GM12874 (cell line): ENCODE measurements at regions not wholly inside any gene's neighbourhood (a gene's known extent, or its start where the extent isn't known, plus 50 kb on each side); places are given as distances from the start of the nearest gene placed in this dataset.

Experiments used
- TF ChIP-seq, protein P1 (sequence below): IDR thresholded peaks from 2 replicates; pipeline ENCODE4 v1.5.1; 2011; ENCODE audit warnings: low read depth, mild to moderate bottlenecking, control low read depth, low read length, moderate library complexity; ENCODE audit not compliant: insufficient read depth

DNA sequence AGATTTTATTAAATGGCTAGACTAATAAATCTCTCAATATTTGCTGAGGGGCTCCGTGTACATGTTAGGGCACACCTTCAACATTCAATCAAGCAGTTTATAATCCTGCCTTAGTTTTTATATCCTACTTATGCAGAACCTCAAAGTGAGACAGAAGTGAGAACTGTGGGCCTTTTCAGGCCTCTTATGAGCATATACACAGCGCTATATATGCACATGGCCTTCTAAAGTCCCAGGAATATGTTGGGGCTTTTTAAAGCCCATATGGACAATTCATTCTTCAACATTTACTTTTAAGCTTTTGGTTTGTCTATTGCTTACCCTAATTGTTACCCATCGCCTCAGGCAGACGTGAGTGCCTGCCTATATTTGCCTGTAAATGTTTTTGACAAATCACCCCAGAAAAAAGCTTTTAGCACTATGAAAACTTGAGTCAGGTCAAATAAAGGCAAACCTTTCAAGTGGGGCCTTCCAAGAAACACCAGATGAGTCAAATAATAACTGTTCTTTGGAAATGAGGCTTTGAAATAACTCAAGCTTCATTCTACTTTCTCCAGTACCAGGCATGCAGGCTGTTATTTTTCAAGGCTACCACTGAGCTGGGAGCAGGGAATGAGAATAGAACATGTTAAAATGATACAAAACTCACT is 58.2 kb downstream of the ESM1 start:
- TF ChIP-seq, protein P1, sequence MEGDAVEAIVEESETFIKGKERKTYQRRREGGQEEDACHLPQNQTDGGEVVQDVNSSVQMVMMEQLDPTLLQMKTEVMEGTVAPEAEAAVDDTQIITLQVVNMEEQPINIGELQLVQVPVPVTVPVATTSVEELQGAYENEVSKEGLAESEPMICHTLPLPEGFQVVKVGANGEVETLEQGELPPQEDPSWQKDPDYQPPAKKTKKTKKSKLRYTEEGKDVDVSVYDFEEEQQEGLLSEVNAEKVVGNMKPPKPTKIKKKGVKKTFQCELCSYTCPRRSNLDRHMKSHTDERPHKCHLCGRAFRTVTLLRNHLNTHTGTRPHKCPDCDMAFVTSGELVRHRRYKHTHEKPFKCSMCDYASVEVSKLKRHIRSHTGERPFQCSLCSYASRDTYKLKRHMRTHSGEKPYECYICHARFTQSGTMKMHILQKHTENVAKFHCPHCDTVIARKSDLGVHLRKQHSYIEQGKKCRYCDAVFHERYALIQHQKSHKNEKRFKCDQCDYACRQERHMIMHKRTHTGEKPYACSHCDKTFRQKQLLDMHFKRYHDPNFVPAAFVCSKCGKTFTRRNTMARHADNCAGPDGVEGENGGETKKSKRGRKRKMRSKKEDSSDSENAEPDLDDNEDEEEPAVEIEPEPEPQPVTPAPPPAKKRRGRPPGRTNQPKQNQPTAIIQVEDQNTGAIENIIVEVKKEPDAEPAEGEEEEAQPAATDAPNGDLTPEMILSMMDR: no peak

DNA sequence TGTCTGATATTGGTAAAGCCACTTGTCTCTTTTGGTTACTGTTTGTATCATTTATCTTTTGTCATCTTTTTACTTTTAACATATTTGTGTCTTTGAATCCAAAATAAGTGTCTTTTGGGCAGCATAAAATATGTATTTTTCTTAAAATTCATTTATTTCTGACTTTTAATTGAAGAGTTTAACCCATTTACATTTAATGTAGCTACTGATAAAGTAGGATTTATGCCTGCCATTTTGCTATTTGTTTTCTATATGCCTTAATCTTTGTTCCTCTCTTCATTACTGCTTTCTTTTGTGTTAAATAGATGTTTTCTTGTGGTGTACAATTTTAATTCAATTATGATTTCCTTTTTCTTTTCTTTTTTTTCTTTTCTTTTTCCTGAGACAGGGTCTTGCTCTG is 60.9 kb downstream of the ESM1 start:
- TF ChIP-seq, protein P1: no peak

DNA sequence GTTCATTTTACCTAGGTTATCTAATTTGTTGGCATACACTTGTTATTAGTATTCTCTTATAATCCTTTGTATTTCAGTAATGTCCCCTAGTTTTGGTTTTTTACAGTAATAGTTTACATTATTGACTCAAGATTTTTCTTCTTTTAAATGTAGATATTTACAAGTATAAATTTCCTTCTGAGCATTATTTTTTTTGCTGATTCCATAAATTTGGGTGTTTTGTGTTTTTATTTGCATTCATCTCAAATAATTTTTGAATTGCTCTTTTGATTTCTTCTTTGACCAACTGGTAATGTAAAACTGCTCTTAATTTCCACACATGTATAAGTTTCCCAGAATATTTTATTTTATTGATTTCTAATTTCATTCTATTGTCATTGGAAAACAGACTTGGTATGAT is 68.1 kb downstream of the ESM1 start:
- TF ChIP-seq, protein P1: no peak

DNA sequence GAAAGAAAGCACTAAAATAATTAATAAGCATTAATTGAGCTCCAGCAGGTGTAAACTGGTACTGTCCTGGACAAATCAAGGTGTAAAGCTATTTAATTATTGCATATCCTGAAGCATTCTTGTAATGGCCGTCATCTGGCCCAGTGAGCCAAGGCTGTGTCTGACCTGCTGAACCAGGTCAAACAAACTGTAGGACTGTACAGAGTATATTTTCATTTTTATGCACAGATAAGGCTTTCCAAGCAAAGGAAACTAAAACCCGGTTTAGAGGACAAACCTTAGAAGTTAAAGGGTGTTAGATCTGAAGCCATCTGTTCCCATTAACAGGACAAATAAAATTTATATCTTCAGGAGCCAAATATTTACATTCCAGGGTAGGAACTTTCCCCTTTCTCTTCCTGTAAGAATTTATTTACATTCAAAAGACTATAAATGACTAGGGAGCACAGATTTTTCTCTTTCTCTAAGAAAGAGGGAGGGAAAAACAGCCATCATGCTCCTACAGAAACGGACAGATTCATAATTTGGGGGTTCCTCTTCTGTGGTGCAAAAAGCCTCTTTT is 69.8 kb downstream of the ESM1 start:
- TF ChIP-seq, protein P1: no peak

DNA sequence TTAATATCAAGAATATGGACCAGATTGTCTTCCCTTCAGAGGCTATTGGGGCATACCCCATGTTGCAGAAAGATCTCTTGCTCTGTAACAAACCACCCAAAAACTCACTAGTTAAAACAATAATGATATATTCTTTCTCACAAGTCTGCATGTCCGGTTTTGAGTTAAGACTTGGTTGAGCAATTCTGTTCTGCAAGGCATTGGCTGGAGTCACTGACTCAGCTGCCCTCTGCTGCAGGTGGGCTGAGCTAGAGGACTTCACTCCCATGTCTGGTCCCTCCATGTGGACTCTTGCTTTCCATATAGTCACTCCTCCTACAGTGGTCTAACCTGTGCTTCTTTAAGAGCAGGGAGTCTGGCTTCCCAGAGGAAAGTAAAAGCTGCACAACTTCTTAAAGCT is 73.4 kb downstream of the ESM1 start:
- TF ChIP-seq, protein P1: no peak

DNA sequence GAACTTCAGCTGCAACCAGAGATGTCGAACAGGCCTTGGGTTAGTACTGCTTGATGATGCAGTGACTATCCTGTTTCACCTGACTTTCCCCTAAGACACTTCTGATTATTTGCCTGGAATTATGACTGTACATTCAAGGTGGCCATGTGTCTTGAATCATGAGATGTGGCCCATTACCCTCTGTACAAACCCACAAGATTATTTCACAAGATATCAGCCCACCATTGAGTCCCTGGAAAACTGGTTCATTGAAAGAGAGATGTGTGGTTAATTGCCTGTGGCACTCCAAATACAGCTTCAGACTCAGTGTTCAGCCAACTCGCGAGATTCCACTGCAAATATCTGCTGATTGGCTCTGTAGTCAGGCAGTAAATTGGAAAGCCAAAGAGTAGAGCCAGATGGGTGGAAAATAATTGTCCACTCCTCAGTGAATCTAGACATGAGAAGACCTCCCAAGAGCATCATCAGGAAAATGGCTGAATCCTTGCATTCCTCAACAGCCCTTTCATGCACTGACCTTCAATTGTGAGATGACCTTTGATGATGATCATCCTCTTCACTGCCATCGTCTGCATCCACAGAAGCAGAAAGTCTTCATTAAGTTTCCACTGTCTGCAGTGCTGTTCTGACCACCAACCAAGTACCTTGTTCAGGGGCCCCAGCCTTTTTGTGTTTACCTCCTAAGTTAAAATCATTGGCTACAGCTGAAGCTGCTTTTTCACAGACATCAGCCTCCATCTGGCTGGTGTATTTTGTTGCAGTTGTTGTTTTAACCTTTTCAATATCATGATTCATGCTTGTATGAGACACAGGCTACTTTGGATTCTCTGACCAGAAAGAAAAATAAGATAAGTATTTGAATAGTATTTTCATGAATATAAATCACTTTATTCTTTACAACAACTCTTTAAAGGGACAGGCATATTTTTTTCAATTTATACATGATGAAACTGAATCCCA is 75.2 kb downstream of the ESM1 start:
- TF ChIP-seq, protein P1: no peak
